ENCODE measurements at regions not wholly inside any gene's neighbourhood (a gene's known extent, or its start where the extent isn't known, plus 50 kb on each side); places are given as distances from the start of the nearest gene placed in this dataset.
A peak's percentile ranks its signal among the peaks of the same experiment; 100 is the strongest.

DNA sequence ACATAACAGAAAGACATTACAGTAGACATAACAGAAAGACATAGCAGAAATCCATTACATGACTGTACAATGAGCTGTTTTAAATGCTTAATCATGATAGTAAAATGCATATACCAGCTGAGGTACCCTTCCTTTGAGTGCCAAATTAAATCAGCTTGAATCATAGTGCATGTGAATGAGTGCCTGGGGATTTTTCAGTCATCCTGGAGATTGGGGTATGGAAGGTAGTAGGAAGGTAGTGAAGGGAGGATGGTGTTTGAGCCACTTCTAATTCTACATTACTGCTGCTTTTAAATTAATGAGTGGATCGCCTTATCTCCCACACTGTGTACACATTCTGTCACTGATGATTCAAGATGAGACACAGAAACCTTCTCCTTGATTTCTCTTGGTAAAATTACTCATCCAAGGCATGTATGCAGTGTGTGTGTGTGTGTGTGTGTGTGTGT, 534.2 kb downstream of the LRFN5 start:
- no peak for DNase-seq (ENCODE audit: low spot score)

DNA sequence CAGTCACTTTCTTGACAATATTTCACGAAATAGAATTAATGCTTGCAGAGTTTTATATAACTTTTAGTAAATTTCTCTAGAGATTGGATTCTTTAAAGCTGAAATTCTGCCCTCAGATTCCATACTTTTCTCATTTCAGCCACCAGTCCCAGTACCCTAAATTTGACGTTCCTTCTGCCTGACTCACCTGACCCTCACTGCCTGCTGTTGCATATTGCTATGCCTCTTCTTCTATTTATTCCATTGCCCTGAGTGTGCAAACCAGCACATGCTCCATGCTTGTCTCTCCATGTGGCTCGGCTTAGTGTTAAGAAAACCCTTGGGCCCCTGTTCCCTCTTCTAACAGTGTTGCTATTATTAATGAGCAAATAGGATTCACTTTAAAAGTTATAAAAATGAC, 533.3 kb downstream of the LRFN5 start:
- DNase-seq (ENCODE audit: low spot score) = no peak

DNA sequence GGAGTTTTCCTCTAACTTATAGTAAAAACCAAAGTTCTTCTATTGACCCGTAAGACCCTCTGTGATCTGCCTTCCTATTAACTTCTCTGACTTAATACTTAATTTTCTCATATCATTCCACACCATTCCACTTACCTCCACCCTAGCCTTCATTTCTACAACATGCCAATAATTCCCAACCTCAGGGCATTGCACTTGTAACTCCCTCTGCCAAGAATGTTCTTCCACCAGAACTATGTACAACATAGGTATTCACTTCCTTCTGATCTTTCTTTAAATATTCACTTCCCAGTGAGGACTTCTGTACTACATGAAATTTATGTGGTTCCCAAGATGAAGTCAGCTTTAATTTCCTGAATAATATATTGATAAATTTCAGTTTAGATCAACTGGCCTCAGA, 531.7 kb downstream of the LRFN5 start:
- DNase-seq (ENCODE audit: low spot score) = no peak

DNA sequence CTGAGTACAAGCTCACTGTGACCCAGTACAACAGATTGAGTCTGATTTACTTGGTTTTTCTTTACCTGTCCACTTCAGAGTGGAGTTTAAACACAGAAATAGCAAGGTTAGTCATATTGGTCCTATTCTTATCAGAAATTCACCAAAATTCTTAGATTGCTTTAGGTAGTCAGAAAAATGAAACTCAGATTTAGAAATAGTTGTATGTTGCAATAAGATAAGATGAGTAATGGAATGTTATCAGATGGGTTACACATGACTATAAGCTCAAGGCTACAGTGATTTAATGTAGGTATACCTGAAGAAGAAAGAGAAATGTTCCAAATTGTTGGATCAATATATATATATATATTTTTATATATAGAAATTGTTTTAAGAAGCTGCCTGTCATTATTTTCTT, 524.1 kb downstream of the LRFN5 start:
- no peak for DNase-seq (ENCODE audit: low spot score)

GRCh38 chr14:42123526-42123925, 516.9 kb downstream of the LRFN5 start:
- DNase-seq (ENCODE audit: low spot score) = no peak

DNA sequence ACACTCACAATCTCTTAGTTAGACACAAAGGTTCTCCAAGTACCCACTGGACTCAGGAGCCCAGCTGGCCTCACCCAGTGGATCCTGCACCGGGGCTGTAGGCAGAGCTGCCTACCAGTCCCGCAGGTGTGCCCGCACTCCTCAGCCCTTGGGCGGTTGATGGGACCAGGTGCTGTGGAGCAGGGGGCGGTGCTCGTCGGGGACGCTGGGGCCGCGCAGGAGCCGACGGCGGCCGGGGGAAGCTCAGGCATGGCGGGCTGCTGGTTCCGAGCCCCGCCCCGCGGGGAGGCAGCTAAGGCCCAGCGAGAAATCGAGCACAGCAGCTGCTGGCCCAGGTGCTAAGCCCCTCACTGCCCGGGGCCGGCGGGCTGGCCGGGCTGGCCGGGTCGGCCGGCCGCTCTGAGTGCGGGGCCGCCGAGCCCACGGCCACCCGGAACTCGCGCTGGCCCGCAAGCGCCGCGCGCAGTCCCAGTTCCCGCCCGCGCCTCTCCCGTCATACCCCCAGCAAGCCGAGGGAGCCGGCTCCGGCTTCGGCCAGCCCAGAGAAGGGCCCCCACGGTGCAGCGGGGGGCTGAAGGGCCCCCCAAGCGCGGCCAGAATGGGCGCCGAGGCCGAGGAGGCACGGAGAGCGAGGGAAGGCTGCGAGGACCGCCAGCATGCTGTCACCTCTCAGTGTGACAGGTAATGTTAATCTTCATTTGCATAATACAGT, 506.8 kb downstream of the LRFN5 start:
- no peak for DNase-seq (ENCODE audit: low spot score)

GRCh38 chr14:42112108-42112507, 505.4 kb downstream of the LRFN5 start:
- DNase-seq (ENCODE audit: low spot score) = no peak

- DNase-seq (ENCODE audit: low spot score) = no peak
These were observed 504.7 kb downstream of the LRFN5 start for GRCh38 chr14:42111355-42111754.

- no peak for DNase-seq (ENCODE audit: low spot score)
These were observed 503.5 kb downstream of the LRFN5 start for GRCh38 chr14:42110167-42110566.

DNA sequence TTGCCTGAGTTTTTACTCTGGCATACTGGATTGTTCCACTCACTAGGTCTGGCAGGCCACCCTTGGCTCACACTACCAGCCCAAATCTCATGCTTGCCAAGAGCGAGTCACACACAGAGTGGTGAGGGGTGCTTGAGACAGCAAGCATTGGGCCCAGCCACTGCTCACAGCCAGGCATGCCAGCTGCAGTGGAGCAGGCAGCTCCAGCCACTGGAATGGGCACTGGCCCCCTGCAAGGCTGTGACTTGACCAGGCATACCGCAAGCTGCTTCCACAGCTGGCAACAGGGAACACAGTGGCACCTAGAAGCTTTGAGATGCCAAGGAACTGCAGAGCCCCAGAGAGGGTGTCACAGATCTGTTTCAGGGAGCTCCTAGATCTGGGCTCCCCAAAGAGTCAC, 488.5 kb downstream of the LRFN5 start:
- DNase-seq (ENCODE audit: low spot score) = no peak

DNA sequence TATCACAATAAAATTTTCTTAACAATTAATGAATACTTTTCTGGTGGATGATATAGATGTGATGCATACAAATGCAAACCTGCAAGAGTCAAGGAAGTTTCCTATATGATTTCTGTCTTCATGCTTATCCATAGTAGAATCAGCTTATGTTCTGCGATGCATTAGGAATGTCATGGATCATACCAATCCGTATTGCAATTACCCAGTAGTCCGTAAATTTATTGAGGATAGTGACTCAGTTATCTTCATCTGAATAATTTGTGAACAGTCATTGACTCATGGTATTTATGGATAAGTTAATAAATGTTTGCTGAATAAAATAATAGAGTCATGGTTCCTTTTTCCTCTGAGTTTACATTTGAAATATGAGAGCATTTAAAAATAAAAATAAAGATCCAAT, 483.4 kb downstream of the LRFN5 start:
- DNase-seq (ENCODE audit: low spot score) = no peak

GRCh38 chr14:42079911-42080310, 473.2 kb downstream of the LRFN5 start:
- DNase-seq (ENCODE audit: low spot score) = no peak

DNA sequence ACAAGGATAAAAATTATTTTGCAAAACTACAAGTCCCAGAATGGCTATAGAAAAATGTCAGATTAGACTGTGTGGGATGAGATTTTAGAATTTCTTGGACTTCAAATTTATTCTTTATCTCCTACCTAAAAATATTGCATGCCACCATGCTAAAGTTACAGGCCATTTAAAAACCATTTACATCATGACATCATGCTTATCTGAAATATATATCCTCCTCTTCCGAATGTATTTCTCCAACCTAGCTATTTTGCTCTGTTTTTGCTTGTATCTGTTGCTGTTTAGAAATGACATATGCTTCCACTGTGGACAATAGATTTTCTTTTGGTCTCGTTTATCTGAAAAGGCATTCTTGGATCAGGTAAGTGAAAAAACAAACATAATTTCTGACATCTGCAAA, 471.7 kb downstream of the LRFN5 start:
- DNase-seq (ENCODE audit: low spot score) = no peak

DNA sequence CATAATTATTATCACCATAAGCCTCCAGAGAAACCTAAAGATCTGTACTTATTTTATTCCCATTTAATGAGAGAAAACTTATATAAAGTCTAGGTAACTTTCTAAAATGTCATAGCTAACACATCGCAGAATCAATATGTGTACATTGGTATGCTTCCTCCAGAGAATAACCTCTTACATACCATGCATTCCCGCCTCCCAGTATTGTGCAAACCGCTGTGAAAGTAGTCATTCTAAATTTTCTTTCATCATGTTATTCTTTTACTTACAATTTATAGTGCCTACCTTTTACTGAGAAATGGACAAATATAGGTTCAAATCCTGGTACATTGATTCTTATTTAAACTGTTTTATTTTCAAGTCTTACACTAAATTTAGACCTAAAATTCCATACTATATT, 463.4 kb downstream of the LRFN5 start:
- no peak for DNase-seq (ENCODE audit: low spot score)

- DNase-seq (ENCODE audit: low spot score) = peak; percentile 82
These were observed 450.4 kb downstream of the LRFN5 start for GRCh38 chr14:42057111-42057510.

- no peak for DNase-seq (ENCODE audit: low spot score)
These were observed 440.9 kb downstream of the LRFN5 start for GRCh38 chr14:42047421-42048055.

DNA sequence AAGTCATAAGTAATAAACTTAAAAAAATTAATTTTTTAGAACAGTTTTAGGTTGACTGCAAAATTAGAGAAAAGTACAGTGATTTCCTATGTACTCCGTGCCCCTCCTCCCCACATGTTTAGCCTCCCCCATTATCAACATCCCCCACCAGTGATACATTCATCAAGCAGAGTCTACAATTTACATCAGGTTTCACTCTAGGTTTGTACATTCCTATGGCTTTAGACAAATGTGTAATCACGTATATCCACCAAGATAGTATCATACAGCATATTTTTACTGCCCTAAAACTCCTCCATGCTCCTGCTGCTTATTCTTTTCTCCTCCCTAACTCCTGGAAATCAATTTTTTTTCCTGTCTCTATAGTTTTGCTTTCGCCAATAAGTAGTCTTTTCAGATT, 438.7 kb downstream of the LRFN5 start:
- peak; percentile 3 for DNase-seq (ENCODE audit: low spot score)

DNA sequence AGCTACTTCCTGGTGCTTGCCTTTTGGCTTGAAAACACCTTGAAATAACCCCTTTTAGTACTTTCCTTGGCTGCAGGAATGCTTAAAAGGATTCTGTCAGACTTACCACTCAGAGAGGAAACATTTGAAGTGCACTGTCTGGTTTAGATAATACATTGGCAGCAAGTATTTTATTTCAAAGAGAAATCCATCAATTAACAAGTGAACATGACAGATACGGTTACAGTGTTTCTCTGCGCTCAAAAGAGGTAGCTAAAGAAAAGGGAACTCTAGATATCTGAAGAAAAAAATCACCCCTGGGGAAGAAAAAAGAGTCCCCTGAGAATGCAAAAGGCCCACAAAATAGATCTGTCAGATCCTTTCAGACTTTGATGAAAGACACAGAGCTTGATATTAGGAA, 421.9 kb downstream of the LRFN5 start:
- DNase-seq (ENCODE audit: low spot score) = peak; percentile 44

- DNase-seq (ENCODE audit: low spot score) = peak; percentile 86
These were observed 420.6 kb downstream of the LRFN5 start for GRCh38 chr14:42027271-42027670.

GRCh38 chr14:42023452-42023851, 416.8 kb downstream of the LRFN5 start:
- DNase-seq (ENCODE audit: low spot score) = no peak

DNA sequence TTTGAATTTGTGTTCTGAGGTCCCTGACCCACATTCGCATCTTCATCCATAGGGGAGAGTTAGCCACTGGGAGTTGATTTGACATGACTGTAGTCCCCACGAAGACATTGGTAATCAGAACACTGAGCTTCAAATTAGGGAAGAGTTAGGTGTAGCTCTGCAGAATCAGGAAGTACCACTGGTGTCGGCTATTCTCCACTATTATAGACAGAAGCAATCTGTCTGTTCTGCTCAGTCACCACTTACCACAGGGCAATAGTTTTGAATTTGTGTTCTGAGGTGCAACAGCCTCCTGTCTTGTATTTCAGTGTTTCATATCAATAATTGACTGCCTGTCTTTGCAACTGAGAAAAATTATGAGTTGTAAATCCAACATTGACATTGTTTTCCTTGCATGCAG, 407.6 kb downstream of the LRFN5 start:
- DNase-seq (ENCODE audit: low spot score) = no peak

DNA sequence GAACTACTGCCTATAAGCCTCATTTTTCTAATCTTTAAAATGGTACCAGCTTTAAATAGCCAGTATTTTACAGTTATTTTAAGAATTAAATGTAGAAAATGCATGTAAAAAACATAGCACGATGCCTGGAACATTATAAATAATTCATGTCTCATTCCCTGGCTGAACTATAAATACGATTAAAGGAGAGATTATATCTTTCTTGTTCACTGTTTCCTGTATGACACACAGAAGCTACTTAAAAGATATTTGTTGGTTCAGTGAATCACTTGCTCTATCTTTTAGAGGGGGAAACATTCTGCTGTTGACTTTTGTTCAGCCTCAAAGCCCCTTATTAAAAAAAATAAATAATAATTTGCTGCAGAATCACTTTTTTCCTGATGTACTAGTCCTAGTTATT, 406.9 kb downstream of the LRFN5 start:
- DNase-seq (ENCODE audit: low spot score) = no peak

GRCh38 chr14:42013153-42013552, 406.5 kb downstream of the LRFN5 start:
- no peak for DNase-seq (ENCODE audit: low spot score)

DNA sequence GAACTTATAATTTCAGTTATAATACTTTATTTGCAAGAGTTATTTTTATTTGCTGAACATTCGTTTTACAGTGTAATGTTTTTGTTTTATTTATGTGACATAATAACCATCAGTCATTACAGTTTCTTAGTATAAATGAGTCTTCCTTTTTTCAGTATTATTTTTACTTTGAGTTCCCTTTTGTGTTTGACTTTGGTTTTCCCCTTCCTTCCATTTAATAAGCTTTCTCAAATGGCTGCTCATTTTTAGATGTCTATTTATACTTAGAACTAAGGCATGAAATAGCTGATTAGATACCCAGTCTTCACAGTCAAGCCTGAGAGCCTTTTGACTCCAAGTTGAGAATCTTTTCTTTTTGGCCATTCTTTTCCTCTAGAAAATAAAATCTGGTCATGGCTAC, 404.5 kb downstream of the LRFN5 start:
- no peak for DNase-seq (ENCODE audit: low spot score)

Data from umbilical cord (tissue), 1 donor.